Activated gamma-delta T cell (primary cell): ENCODE measurements at regions not wholly inside any gene's neighbourhood (a gene's known extent, or its start where the extent isn't known, plus 50 kb on each side); places are given as distances from the start of the nearest gene placed in this dataset.

ENCODE experiments used
- DNase-seq: peaks from one replicate; lab custom pipeline; 2025; lab: John Stamatoyannopoulos, UW

DNA sequence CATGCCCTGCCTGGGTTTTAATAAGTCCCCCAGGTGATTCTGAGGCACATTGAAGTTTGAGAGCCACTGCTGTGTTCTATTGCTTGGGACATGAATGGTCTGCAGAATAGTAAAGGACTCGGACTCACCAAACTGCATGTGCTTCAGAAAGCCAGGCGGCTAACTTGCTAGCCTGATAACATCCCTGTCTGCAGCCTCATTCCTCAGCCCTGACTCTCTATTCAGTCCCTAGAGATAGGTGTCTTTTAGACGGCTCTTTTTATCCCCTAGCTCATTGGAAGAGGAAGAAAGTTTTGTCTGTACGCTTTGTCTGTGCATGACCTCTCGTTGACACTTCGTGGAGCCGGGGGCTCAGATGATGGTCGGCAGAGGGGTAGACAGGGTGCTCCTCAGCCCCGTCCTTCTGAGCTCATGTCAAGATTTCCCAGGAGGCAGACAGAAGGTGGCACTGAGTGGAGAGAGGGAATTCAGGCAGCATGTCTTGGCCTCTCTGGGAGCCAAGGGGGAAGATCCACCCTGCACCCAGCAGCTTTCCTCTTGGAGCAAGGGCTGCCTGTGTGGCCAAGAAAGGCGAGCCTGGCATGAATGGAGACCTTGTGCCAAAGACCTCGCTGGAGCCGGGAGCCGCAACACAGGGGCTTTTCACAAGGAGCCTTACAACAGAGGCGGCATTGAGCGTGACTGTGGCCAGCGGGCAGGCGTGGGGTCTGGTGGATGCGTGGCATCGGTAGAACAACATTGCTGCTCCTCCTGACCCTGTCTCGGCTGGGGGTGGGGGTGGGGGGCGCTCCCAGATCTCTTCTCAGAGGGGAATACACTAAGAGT is 51.1 kb upstream of the PODXL start:
- DNase-seq, result no peak

DNA sequence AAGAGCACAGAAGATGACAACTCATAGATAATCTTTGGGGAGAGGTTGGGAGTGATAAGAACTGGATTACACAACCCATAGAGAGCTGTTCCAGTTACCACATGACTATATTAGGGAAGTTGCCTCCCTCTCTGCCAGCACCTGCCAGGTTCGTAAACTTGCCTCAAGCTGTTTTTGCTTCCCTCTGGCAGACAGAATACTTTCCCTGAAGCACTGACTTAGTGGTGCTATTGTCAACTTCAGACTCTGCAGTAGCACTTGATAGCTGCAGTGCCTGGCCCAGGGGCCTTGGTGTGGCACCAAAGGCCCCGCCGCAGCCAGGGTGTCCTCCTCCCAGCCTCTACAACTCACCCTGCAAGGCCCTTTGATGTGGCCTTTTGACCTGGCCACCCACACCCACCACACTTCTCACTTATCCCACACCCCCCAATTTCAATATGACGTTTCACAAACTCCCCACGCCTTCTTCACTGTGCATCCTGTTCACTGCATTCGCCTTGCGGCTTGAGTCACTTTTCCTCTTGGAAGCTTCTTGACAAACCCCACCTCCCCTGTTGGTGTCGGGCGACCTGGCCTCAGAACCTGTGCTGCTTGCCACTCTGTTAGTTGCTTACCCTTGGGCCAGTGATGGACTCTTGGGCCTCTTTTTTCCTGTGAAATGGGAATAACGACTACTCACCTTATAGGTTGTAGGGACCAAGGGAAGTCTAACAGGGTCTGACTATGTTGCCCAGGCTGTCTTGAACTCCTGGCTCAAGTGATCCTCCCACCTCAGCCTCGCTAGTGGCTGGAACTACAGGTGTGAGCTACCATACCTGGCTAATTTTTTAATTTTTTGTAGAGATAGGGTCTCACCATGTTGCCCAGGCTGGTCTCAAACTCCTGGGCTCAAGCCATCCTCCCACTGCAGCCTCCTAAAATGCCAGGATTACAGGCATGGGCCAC is 50.2 kb upstream of the PODXL start:
- no peak for DNase-seq
